HG02759 (cell line): ENCODE measurements at regions not wholly inside any gene's neighbourhood (a gene's known extent, or its start where the extent isn't known, plus 50 kb on each side); places are given as distances from the start of the nearest gene placed in this dataset.

ENCODE experiments used
- ATAC-seq: cut with Tn5 transposase; IDR thresholded peaks from one replicate; pipeline ENCODE4 v1.9.1; 2021; ENCODE audit warnings: mild to moderate bottlenecking, moderate library complexity; ENCODE audit not compliant: unreplicated experiment

DNA sequence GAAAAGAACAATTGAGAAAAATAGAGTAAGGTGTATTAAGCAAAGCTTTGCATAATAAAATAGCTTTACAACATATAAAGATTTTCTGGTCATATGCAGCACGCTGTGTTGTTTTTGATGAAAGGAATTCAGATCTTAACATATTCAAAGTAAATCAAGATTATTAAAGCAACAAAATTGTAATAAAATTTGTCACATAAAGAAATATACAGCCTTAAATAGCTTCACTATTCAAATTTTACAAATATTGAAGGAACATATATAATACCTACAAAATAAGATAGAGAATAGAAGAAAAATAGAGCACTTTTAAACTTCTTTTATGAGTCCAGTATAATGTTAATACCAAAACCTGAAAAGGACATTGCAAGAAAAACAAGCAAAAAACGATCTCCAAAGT, 749.1 kb upstream of the POT1 start:
- ATAC-seq: no peak

- ATAC-seq: no peak
Measured at GRCh38 chr7:125675640-125676039, 746.0 kb upstream of the POT1 start.

DNA sequence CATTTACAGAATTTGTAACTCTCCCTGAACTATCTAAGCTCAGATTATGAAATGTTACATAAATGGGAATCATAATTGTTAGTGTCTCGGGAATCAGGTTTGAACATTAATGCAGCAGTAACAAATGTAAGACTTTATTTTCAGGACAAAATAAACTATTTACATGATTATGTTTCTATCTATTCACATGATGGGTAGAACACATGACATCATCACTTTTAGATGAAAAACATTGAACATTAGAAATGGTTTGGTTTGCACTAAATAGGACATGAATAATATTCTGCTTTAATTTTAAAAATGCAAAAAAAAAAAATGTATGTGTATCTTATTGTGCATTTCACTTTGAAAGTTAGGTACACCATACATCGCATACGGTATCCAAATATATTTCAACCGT, 745.5 kb upstream of the POT1 start:
- no peak for ATAC-seq

DNA sequence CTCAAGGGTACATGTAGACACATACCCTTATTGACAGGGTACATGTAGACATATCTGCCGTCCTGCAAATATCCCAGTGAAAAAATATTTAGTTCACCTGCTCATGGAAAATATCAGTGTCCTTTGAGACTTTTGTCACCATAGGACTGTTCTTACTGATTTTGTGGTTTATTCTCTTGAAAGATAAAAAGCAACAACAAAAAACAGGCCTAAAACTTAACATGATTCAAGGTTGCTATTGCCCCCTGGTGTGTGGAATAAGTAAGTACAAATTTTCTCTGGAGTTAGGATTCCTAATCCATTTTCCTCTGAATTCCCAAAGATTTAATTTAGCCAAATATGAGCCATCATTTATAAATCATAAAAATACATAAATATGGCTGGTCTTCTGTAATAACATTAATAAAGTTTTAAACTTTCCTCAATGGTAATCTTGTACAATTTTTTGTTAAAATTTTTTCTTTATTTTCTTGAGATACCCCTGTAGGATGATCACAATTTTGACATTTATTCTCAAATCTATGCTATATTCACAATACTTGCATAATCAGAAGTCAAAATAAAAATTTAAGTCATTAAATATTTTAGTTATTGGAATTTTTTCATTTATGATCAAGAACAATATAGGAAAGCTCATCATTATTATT, 741.4 kb upstream of the POT1 start:
- ATAC-seq: no peak

DNA sequence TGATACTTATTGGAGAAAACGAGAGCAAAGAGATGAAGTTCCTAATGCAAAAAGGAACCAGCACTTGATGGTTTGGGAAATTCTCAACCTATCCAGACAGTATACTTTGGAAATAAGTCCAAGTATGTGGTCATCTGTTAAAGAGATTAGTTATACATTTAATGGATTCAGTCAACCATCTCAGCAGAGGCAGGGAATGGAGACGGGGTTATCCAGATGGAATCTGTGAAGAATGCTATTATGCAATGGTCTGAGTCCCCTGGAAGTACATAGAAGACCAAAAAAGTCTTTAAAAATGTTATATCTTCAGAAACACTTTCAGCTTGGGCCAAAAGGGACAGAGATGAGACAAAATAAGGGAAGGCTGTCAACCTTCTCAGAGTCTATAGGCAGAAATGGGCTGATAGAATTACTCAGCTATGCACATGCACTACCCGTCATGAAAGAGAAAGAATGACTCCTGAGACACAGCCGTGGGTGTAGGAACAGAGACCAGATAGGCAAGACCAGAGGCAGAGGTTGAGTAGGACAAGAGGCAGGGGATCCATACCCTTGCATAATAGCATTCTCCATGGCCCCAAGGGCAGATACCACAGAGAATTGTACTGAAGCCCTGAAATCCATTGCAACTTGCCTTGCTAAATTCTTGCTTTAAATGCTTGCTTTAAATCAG, 738.8 kb upstream of the POT1 start:
- peak; percentile 49 for ATAC-seq

GRCh38 chr7:125664625-125665024, 735.0 kb upstream of the POT1 start:
- no peak for ATAC-seq

DNA sequence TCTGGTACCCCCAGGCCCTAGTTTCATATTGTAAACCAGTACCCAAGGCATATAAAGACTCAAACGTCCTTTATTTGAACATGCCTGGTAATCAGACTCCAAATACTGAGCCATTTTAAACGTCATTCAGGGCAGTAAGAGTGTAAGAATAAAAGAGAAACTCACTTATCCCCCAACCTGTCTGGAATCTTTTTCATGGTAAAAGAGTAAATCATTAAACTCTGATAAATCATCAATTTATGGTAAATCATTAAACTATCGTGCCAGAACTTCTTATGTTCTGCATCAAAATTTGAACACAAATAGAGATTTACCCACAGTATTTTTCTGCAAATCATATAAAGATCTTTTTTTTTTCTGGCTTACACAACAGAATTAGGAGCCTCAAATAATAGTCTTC, 734.3 kb upstream of the POT1 start:
- no peak for ATAC-seq

GRCh38 chr7:125661677-125662076, 732.1 kb upstream of the POT1 start:
- ATAC-seq: no peak

GRCh38 chr7:125661006-125661405, 731.4 kb upstream of the POT1 start:
- ATAC-seq: no peak

DNA sequence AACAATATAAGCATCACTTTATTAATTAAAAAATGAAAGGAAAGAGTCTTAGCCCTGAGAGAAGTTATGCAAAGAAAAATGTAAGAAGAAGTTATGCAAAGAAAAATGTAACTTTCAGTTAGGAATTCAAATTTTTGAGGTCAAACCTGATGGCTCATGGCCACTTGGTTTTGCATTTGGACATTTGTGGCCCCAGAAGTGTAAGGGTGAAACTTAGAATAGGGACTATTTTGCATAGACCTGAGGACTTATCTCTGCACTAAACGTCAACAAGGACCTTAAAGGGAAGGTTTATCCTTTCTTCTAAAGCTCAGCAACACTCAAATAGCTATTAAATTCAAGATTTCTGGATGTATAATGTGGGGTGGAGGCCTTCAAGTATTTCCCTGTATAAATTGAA, 724.5 kb upstream of the POT1 start:
- peak; percentile 45 for ATAC-seq

GRCh38 chr7:125651823-125652528, 722.4 kb upstream of the POT1 start:
- ATAC-seq: no peak

DNA sequence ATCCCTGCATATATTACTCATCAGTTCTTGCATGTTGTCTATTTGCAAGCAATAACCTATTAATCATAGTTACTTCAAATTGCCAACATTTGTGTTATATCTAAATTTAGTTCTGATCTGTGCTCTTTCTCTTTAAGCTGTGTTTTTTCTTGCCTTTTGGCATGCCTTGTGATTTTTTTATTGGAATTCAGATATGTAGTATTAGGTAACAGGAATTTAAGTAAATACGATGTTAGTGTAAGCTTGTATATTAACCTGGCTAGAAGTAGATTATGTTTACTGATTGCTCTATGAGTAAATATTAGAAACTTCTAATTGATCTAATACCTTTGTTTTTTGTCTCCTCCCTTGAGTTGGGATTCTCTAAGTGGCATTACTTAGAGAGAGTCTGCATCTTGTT, 718.9 kb upstream of the POT1 start:
- ATAC-seq: no peak

DNA sequence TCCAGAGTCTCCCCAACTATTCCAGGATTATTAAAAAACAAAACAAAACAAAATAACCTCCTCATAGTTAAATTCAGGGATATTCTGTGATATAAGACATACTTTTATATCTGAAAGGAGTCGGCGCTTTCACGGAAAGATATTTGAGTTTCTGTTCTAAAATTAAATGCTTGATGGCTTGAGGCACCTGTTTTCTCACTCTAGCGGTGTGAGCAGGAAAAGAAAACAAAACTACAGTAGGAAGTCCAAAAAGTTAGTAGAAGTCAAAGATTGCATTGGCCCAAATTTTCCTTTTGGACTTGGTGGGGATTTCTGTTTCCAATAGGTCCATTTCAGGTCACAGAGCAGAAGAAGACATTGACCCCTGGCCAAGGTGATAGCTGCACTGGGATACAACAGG, 716.1 kb upstream of the POT1 start:
- no peak for ATAC-seq

- ATAC-seq: no peak
Measured at GRCh38 chr7:125644109-125644508, 714.5 kb upstream of the POT1 start.

- no peak for ATAC-seq
Measured at GRCh38 chr7:125643302-125643701, 713.7 kb upstream of the POT1 start.

DNA sequence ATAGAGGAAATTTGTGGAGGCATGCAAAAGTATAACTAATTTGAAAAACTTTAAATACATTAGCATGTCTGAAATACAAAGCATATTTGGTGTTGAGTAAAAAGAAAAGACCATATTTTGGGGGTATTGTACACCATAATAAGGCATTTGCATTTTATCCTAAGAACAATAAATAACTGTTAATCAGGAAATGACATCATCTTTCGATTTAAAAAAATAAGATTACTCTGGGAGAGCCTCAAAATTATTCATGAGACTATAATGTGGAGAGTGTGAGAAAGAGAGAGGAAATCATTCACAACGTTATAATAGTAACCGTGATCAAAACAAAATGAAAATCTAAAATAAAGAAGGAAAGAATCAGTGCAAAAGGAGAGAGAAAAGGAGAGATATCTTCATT, 712.3 kb upstream of the POT1 start:
- ATAC-seq: no peak

- peak; percentile 53 for ATAC-seq
Measured at GRCh38 chr7:125636320-125636962, 706.8 kb upstream of the POT1 start.

- ATAC-seq: no peak
Measured at GRCh38 chr7:125618516-125618915, 688.9 kb upstream of the POT1 start.

- ATAC-seq: no peak
Measured at GRCh38 chr7:125611582-125611981, 682.0 kb upstream of the POT1 start.

- no peak for ATAC-seq
Measured at GRCh38 chr7:125606671-125607070, 677.0 kb upstream of the POT1 start.

DNA sequence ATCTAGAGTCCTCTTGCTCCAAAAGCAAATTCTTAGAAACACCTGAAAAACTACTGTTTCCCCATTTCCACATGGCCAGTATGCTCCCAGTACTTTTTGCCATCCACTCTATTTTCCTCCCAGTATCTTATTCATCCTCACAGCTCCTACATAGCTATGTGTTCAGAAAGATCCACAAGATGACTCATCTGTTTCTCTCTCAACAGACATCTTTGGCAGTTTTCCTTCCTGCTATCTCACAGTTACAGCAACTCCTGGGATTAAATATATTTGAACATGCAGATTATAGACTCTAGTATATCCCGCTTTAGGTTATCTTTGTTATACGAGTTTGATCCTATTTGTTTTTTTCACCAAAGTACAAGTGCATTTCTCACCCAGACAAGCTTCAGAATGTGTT, 675.6 kb upstream of the POT1 start:
- ATAC-seq: no peak

- no peak for ATAC-seq
Measured at GRCh38 chr7:125602441-125602840, 672.8 kb upstream of the POT1 start.
